NCI-H226 (cell line): ENCODE measurements at regions not wholly inside any gene's neighbourhood (a gene's known extent, or its start where the extent isn't known, plus 50 kb on each side); places are given as distances from the start of the nearest gene placed in this dataset.
"Not testable (repeated sequence)": the region's sequence is repeated elsewhere in the genome, so short reads cannot be mapped to it uniquely, and the experiment has no call there.

ENCODE experiments used
- DNase-seq: peaks from one replicate; pipeline ENCODE4 v3.0.0-alpha.2; 2015

GRCh38 chr13:97881556-97881955, 71.9 kb upstream of the IPO5 start:
- no peak for DNase-seq

DNA sequence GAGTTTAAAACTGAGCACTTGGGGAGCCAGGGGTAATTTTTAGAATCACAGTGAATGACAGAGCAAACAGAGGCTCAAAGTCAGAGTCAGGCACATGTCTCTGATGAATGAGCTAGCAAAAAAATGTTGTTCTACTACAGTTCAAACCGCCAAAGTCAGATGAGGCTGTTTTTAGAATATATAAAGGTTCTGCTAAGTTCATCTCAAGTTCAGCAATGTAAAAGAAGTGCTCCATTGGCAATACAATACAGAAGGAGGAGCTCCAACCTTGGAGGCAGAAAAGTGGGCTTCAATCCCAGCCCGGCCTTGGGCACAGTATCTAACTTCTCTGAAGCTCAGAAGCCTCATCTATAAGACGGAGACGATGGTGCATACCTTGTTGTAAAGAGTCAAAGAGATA, 70.1 kb upstream of the IPO5 start:
- no peak for DNase-seq

DNA sequence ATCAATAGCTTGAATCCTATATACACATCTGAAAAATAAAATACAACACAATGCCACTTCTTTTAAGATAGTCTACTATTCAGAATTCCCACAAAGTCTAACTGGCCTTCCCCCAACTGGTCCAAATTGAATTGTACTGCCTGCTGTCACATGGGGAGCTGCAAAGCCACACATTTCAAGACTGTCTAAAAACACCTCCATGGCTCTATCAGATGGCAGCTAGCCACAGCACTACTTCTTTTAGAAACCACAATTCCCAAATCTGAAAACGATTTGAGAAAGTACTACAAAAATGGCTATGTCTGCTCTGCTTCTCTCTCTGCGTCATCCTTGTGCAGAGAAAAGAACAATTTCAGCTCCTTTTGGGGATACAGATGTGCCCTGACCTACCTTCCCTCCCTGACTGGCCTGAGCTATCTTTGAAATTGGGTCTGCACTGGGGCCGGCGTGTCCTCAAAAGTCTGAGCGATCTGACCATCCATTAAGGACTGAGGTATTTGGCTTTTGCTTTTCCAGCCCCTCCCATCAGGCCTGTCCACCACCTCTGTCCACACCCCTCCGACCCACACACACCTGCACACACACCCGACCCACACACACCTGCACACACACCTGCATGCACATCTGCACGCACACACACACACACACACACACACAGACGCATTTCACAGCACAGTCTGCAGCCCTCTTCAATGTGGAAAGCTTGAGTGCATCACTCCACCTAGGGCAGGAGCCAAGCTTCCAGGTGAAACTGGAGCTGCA, 68.6 kb upstream of the IPO5 start:
- DNase-seq = no peak

DNA sequence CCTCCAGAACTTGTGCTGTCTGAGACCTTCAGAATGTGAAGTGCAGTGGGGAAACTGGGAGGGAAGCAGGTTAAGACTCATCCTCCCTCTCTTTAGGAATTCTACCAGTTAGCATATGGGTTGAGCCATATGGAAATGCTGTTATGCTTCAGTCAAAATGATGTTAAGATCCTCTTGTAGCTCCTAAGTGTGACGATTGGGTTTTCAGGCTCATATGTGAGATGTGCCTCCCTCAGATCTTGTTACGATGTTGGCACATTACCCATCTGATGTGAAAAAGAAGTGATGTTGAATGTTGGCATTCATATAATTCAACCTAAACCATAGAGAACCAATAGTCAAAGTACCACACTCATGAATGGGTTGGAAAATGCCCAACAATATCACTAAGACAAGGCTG, 67.8 kb upstream of the IPO5 start:
- no peak for DNase-seq

DNA sequence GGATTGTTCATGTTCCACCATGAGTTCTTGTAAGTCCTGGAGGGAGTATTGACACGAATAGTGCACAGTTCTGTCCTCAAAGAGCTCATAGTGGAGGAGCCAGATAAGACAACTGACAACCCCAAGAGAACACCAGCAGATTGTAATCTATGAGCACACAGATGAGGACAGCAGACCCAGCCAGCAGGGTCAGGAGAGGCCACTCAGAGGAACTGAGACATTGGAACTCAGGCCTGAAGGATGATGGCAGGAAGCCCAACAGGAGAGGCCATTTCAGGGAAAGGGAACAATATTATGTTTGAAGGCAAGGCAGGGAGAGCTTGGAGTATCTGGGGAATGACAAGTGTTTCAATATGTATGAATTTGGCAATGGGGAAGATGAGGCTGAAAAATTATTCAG, 63.7 kb upstream of the IPO5 start:
- DNase-seq = no peak

DNA sequence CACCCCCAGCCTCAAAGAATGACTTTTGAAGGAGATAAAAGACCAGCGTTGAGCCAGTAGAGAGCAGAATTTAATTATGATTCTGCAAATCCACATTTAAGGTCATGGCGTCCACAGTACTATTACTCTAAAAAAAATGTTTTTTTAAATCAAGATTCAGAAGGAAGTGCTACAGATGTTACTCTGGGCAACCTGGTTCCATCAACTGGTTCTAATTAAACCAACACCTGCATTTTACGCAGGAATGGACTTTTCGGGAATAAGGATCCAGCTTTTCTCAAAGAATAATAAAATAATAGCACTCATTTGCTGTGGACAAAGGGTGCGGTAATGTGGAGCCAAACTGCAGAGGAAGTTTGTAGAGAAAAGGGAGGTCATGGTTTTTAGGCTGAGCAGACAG, 62.9 kb upstream of the IPO5 start:
- no peak for DNase-seq

DNA sequence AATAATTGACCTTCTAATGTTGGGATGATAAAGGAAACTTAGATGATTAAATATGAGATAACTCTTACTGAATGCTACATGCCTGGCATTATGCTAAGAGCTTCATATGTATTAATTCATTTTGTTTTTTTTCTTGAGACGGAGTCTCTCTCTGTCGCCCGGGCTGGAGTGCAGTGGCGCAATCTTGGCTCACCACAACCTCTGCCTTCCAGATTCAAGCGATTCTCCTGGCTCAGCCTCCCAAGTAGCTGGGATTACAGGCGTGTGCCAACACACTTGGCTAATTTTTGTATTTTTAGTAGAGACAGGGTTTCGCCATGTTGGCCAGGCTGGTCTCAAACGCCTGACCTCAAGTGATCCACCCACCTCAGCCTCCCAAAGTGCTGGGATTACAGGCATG, 61.5 kb upstream of the IPO5 start:
- DNase-seq = not testable (repeated sequence)

GRCh38 chr13:97892717-97893116, 60.8 kb upstream of the IPO5 start:
- no peak for DNase-seq

GRCh38 chr13:97895383-97895782, 58.1 kb upstream of the IPO5 start:
- DNase-seq = no peak

GRCh38 chr13:97896446-97896845, 57.0 kb upstream of the IPO5 start:
- DNase-seq = no peak

- no peak for DNase-seq
Observed at GRCh38 chr13:97901716-97902115, 51.8 kb upstream of the IPO5 start.
